HG03558 (cell line): ENCODE measurements at regions not wholly inside any gene's neighbourhood (a gene's known extent, or its start where the extent isn't known, plus 50 kb on each side); places are given as distances from the start of the nearest gene placed in this dataset.
A peak's percentile ranks its signal among the peaks of the same experiment; 100 is the strongest.
"Not testable (repeated sequence)": the region's sequence is repeated elsewhere in the genome, so short reads cannot be mapped to it uniquely, and the experiment has no call there.

Experiments used
- ATAC-seq: cut with Tn5 transposase; IDR thresholded peaks from one replicate; pipeline ENCODE4 v1.9.1; 2021; ENCODE audit warnings: moderate number of reproducible peaks; ENCODE audit not compliant: unreplicated experiment; ENCODE audit errors: extremely low read depth

DNA sequence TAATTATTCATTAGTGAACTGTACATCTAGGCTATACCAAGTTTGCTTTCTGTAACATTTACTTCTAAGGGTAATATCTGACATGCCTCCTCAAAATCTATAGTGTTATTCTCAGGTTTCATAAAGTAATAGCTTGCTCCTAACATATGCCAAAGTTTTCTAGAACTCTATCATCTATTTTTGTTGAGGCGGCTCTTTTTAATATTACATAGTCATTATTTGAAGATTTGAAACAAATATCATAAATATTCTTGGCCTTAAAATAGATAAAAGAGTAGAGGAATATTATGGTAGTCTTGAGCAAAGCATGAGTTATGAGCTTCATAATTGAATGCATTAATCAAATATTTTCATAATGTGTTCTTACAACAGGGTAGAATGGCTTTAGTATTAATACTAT, 327.2 kb upstream of the KCND2 start:
- no peak for ATAC-seq

DNA sequence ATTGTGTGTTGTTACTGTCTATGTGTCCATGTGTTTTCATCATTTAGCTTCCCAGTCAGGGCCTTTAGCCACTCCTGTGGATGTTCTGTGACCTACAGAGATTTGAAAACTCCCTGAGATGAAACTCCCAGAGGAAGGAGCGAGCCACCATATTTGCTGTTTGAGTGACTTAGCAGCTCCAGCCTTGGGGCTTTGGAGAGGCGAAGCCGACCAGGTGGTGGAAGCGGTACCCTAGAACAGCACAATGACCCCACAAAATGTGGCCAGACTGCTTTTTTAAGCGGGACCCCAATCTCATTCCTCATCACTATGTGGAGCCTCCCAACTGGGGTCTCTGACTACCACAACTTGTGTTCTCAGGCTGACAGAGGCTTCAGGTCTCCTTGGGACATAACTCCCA, 323.9 kb upstream of the KCND2 start:
- ATAC-seq: no peak

DNA sequence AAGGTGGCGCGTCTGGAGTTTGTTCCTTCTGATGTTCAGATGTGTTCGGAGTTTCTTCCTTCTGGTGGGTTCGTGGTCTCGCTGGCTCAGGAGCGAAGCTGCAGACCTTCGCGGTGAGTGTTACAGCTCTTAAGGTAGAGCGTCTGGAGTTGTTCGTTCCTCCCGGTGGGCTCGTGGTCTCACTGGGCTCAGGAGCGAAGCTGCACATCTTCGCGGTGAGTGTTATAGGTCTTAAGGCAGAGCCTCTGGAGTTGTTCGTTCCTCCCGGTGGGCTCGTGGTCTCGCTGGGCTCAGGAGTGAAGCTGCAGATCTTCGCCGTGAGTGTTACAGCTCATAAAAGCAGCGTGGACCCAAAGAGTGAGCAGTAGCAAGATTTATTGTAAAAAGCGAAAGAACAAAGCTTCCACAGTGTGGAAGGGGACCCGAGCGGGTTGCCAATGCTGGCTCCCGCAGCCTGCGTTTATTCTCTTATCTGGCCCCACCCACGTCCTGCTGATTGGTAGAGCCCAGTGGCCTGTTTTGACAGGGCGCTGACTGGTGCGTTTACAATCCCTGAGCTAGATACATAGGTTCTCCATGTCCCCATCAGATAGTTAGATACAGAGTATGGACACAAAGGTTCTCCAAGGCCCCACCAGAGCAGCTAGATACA, 322.5 kb upstream of the KCND2 start:
- ATAC-seq: not testable (repeated sequence)

DNA sequence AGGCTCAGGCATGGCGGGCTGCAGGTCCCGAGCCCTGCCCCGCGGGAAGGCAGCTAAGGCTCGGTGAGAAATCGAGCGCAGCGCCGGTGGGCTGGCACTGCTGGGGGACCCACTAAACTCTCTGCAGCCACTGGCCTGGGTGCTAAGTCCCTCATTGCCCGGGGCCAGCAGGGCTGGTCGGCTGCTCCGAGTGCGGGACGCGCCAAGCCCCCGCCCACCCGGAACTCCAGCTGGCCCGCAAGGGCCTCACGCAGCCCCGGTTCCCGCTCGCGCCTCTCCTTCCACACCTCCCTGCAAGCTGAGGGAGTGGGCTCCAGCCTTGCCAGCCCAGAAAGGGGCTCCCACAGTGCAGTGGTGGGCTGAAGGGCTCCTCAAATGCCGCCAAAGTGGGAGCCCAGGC, 321.4 kb upstream of the KCND2 start:
- not testable (repeated sequence) for ATAC-seq

DNA sequence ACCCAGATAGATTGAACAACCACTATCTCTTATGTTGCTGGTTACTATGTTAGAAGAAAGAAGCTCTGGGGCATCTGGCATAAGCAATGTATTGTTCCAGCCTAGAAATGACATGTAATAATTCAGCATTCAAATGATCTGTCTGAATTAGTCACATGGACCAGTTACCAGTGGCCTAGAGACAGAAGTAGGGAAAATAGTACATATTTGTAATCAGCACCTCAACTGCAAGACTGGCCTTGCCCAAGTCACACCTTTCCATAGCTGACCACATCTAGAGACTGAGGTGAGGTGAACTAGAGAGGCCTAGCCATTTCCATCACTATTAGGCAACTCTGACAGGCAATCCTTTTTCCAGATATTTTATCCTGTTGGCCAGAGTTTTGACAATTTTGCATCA, 315.6 kb upstream of the KCND2 start:
- no peak for ATAC-seq

DNA sequence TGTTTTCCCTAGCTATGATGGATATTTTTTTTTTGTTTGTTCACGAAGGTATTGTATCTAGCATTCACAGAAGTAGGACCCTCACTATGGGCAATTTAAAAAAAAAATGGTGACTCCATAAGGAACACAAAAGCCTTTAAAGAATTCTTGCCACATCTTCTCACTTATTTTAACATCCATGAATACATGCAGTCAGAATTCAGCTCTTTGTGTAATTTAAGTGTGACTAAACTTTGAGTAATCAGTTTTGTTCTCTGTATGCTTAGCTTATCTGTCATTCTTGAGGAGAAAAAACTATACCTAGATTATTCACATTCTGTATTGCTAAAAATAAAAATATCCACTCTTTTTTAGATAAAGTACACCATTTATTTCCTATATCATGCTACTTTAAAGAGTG, 313.2 kb upstream of the KCND2 start:
- ATAC-seq: no peak

DNA sequence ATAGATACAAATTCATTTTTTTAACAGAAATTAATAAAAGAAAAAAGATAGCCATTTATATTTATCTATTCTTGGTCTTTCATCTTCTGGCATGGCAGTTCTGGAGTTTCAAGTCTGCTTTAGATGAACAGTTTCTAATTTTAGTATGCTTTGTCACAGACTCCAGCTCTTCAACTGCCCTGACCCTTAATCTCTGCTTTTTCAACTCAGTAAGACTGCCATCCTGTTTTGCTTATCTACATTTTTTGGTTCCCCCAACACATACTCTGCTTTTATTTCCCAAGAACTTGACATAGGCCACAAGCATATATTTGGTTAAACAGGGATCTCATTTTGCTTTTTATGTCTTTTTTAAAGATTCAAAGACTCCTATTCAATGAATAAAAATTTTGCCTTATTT, 309.3 kb upstream of the KCND2 start:
- no peak for ATAC-seq

DNA sequence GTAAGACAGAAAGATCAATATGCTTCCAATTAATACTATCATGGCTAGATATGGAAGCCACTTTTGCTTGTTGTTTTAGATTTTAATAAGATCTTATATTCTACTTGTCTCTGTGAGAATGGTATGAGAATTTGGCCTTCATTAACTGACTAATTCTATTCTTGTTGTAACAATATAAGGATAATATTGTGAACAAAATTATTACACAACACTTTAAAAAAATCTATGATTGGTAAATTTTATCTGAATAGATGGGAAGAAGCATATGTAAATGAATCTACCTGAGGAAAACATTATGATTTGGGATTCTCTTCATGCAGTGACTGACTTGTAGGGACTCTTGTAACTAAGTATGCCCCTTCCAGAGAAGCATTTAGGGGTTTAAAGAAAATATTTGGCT, 308.9 kb upstream of the KCND2 start:
- no peak for ATAC-seq

DNA sequence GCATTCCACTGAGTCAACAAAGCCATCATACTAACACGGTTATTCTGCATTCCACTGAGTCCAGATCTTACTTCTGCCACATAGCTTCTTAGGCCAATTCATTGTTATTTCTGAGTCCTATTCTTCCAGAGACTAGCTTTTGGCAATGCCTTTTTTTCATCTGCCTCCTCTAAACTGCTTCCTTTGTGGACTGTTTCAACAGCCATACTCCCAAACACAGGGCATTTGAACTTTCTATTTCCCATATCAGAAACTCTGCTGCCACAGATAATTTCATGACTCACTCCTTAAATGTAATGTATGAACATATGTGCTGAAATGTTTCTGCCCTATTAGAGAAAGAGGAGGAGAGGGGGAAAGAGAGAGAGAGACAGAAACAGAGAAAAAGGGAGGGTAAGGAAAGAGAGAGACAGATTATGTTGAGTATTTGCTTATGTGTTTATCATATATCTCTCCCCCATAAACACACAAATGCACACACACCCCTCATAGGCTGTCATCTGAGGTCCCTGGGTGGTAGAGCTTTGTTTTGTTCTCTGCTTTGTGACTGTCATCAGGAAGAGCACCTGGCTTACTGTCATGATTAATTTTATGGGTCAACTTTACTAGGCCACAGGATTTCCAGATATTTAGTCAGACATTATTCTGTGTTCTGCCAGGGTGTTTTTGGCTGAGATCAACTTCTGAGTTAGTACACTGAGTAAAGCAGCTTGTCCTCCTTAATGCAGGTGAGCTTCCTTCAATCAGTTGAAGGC, 308.0 kb upstream of the KCND2 start:
- ATAC-seq: no peak

DNA sequence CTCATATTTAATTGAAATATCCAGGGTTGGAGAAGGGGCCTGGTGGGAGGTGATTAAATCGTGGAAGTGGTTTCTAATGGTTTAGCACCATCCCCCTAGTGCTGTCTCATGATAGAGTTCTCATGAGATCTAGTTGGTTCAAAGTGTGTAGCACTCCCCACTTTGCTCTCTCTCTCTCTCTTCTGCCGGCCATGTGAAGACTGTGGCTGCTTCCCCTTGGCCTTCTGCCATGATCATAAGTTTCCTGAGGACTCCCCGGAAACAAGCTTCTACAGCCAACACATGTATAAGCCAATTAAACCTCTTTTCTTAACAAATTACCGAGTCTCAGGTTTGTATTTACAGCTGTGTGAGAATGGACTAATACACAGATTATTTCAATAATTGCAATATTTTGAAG, 305.8 kb upstream of the KCND2 start:
- no peak for ATAC-seq

DNA sequence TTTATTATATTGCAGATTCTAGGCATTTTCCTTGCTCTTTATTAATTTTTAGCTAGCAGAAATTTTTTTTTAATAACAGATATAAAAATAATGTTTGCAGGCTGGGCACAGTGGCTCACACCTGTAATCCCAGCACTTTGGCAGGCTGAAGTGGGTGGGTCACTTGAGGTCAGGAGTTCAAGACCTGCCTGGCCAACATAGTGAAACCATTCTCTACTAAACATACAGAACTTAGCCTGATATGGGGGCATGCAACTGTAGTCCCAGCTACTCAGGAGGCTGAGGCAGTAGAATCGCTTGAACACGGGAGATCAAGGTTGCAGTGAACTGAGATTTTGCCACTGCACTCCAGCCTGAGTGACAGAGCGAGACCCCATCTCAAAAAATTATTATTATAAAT, 304.6 kb upstream of the KCND2 start:
- ATAC-seq: not testable (repeated sequence)

DNA sequence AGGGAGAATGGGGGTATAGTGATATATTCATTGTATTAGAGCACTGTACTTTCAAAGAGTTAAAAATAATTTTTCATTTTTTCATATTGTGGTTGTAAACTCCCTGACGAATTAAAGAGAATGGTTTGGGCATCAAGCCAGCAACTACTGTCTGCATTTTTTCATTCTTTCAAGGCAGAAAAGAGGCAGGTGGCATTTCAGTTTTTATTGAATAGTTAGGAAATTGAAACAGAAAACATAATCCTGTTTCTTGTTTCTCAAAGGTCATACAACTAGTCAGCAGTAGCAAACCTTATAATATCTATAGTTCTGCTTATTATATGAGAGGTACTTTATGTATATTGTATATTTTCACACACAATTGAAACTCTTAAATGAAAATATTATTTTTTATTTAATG, 303.9 kb upstream of the KCND2 start:
- peak; percentile 44 for ATAC-seq

DNA sequence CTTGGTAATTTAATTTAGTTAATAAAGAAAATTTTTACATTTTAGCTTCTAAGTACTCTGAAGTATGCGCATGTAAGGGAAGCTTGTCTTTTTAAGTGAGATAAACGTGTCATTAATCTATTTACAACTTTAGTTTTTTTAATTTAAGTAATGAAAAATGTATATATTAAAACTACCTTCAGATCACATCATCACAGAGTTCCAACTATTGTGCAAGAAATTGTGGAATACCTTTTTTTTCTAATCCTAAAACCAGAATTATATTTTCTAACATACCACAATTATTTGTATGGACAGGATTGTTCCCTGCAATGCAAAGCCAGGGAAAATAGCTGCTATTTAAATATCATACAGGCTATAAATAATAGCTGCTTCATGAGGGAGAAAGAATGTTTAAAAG, 303.2 kb upstream of the KCND2 start:
- no peak for ATAC-seq

DNA sequence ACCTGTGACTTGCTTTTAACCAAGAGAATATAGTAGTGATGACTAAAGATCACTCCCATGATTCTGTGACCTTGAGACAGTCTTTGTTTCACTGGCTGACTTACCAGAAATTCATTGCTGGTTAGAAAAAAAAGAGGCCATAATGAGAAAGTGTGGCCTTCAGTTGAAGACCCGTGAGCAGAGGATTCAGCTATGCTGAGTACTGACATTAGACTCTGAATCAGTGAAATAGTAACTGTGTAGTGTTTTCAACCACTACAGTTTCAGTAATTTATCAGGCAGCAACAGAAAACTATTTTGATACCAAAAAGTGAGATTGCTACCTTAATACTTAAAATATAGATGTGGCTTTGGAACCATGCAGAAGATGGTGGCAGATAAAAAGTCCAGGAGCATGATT, 298.0 kb upstream of the KCND2 start:
- no peak for ATAC-seq

DNA sequence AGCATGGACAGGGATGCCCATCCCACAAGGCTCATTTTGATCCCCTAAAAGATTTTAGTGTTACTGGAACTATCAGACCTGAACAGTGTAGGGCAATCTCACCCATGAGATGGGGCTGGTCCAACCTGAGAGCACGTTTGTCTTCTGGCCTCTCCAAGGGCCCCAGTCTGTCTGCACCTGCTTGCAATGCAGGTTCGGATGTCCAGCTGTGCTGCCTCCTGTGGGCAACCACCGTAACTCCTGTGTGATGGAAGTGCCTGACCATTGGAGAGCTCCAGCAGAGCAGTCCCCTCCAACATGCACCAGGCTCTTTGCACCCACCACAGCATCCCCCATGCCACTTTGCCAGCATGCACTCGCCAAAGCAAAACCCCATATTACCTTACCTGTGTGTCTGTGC, 290.1 kb upstream of the KCND2 start:
- no peak for ATAC-seq

DNA sequence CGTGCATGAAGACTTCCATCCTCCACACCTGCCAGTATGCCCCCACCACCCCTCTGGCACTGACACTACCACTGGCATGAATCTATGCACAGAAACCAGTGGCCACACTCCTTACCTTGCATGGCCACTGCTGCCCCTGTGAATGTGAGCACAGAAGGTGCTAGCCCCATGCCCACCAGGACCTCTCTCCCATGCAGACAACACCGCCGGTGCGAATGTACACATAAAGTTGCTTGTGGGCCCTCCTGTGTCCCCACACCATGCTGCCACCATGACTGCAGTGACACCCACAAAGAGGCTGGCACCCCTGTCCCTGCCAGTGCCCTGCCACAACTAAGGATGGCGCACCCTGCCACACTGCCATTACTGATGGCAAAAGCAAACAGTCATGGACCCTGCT, 289.5 kb upstream of the KCND2 start:
- no peak for ATAC-seq

DNA sequence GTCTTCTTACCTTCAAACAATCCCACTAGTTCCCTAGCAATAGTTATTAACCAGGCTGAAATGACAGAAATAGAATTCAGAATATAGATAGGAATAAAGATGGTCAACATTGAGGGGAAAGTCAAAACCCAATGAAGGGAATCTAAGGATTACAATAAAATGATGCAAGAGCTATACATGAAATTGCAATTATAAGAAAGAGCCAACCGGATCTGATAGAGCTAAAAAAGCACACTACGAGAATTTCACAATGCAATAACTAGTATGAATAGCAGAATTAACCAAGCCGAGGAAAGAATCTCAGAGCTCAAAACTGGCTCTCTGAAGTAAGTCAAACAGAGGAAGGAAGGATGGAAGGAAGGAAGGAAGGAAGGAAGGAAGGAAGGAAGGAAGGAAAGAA, 288.7 kb upstream of the KCND2 start:
- ATAC-seq: no peak

DNA sequence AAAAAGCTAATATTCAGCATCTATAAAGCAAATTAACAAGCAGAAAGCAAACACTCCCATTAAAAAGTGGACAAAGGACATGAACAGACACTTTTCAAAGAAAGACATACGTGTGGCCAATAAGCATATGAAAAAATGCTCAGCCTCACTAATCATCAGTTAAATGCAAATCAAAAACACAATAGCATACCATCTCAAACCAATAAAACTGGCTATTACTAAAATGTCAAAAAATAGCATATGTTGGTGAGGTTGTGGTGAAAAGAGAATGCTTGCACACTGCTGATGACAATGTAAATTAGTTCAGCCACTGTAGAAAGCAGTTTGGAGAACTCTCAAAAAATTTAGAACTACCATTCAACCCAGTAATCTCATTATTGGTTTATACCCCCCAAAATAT, 284.6 kb upstream of the KCND2 start:
- no peak for ATAC-seq

DNA sequence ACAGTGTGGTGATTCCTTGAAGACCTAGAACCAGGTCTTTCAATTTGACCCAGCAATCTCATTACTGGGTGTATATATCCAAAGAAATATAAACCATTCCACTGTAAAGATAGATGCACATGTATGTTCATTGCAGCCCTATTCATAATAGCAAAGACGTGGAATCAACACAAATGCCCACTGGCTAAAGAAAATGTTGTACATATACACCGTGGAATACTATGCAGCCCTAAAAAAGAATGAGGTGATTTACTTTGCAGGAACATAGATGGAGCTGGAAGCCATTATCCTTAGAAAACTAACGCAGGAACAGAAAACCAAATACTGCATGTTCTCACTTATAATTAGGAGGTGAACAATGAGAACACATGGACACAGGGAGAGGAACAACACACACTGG, 278.0 kb upstream of the KCND2 start:
- ATAC-seq: no peak

DNA sequence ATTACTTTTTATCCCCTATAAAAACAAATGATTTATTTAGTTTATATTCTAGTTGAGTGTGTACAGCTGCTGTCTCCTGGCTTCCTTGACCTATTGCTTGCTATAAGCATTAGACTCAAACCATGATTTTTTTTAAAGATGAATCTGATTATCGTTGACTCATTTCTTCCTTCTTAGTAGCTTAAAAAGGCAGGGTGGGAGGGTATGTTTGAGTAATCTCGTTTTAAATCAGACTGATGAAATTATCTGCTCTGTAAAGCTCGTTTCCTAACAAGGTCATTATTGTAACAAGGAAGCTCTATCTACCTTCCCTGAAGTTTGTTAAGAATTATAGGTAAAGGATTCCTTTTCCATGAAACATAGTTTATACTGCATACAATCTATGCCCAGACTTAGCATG, 276.3 kb upstream of the KCND2 start:
- ATAC-seq: no peak

DNA sequence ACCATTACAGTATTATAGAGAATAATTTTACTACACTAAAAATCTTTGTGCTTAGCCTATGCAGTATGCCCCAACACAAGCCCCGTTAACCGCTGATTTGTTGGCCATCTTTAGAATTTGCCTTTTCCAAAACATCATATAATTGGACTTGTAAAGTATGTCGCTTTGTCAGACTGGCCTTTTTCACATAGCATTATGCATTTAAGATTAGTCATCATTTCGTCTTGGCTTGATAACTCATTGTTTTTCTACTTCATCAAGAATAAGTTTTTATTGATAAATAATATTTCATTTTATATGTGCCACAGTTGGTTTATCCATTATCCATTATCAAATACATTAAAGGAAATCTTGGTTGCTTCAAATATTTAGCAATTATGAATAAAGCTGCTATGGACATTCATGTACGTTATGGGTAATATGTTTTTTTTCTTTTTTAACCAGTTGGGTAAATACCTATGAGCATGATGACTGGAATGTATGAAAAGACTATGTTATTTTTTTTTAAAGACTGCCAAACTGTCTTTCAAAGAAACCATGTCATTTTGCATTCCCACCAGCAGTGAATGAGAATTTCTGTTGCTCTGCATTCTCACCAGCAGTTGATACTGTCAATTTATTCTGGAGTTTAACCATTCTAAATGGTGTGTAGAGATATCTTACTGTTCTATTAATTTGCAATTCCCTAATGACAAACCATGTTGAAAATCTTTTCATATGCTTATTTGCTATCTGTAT, 273.1 kb upstream of the KCND2 start:
- no peak for ATAC-seq

DNA sequence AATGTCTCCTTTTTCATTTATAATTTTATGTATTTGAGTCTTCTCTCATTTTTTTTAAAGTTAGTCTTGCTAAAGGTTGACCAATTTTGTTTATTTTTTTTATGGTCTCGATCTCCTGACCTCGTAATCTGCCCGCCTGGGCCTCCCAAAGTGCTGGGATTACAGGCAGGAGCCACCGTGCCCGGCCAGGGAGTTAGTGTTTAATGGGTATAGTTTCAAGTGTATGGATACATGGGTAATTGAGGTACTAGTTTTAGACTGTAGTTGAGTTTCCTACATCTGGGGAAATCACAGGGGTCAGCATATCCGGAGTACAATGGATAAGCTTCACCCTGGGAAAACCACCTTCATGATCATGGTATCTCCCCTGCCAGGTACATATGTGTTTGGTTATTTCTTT, 267.3 kb upstream of the KCND2 start:
- no peak for ATAC-seq
